H1 (cell line): ENCODE measurements at regions not wholly inside any gene's neighbourhood (a gene's known extent, or its start where the extent isn't known, plus 50 kb on each side); places are given as distances from the start of the nearest gene placed in this dataset.

Source experiments
- CTCF ChIA-PET: fragments of 300-600 bp; sonication (Branson Sonifier 250); formaldehyde crosslinking; loops from one replicate; lab custom pipeline; 2021; ENCODE audit not compliant: partially characterized antibody; lab: Charles Lee
- POLR2A ChIA-PET: fragments of 300-600 bp; sonication (Branson Sonifier 250); formaldehyde crosslinking; loops from one replicate; lab custom pipeline; 2021; ENCODE audit warnings: inconsistent platforms; ENCODE audit not compliant: partially characterized antibody; lab: Charles Lee
- DNase-seq, 2 experiments: peaks; one replicate each; pipeline versions ENCODE4 v3.0.0 to v3.0.0-alpha.2; 2010 to 2022; ENCODE audit warnings: low spot score in 2 of 2, low read depth in 1 of 2, mixed read lengths in 1 of 2
- FAIRE-seq: peaks from 2 replicates; lab custom pipeline; 2011; peaks lifted over from hg19 to GRCh38; lab: Jason Lieb, UNC
- H2AFZ ChIP-seq: 2 replicates; pipeline ENCODE4 v1.8.1; 2012; ENCODE audit warnings: low read length, inconsistent platforms
- H2AK5ac ChIP-seq: 2 replicates; pipeline ENCODE4 v1.6.1; 2013; ENCODE audit warnings: low read depth, low read length
- H2BK120ac ChIP-seq: replicated peaks from 2 replicates; pipeline ENCODE3; 2013; ENCODE audit warnings: low read depth, low read length, inconsistent platforms
- H2BK12ac ChIP-seq: 2 replicates; pipeline ENCODE4 v1.6.1; 2013; ENCODE audit warnings: low read depth, low read length
- H2BK15ac ChIP-seq: 2 replicates; pipeline ENCODE4 v1.6.1; 2013; ENCODE audit warnings: low read length
- H2BK20ac ChIP-seq: 2 replicates; pipeline ENCODE4 v1.6.1; 2013; ENCODE audit warnings: low read length
- H2BK5ac ChIP-seq: 2 replicates; pipeline ENCODE4 v1.6.1; 2013; ENCODE audit warnings: low read depth, low read length
- H3K14ac ChIP-seq: 2 replicates; pipeline ENCODE4 v1.6.1; 2013; ENCODE audit warnings: inconsistent platforms; ENCODE audit not compliant: insufficient read length
- H3K18ac ChIP-seq: 2 replicates; pipeline ENCODE4 v1.6.1; 2013; ENCODE audit warnings: low read length; ENCODE audit errors: extremely low read depth
- H3K23ac ChIP-seq: 2 replicates; pipeline ENCODE4 v1.6.1; 2013; ENCODE audit warnings: inconsistent platforms; ENCODE audit not compliant: insufficient read length
- H3K23me2 ChIP-seq: 2 replicates; pipeline ENCODE4 v1.6.1; 2013; ENCODE audit warnings: low read depth, low read length
- H3K27ac ChIP-seq: 2 replicates; pipeline ENCODE4 v1.6.1; 2011; ENCODE audit warnings: low read depth, low read length, inconsistent platforms
- H3K27me3 ChIP-seq, 4 experiments: replicated peaks in 1 of 4; 1 replicate in 1 of 4; 2 replicates in 3 of 4; pipeline versions ENCODE4 v1.6.1 to v1.8.1; 2011 to 2013; ENCODE audit warnings: low read length in 3 of 4, mild to moderate bottlenecking in 3 of 4, inconsistent platforms in 2 of 4, mixed read lengths in 2 of 4, moderate library complexity in 1 of 4; ENCODE audit not compliant: control insufficient read depth in 3 of 4, insufficient read depth in 3 of 4; ENCODE audit errors: extremely low read depth in 1 of 4
- H3K36me3 ChIP-seq, 4 experiments: 2 replicates each; pipeline versions ENCODE4 v1.6.1 to v1.8.1; 2011 to 2013; ENCODE audit warnings: mild to moderate bottlenecking in 4 of 4, low read length in 3 of 4, moderate library complexity in 2 of 4, control low read depth in 1 of 4, inconsistent platforms in 1 of 4; ENCODE audit not compliant: insufficient read depth in 4 of 4, control insufficient read depth in 2 of 4
- H3K4ac ChIP-seq: replicated peaks from 2 replicates; pipeline ENCODE3; 2013; ENCODE audit warnings: low read length, low read depth, mixed read lengths, inconsistent platforms; ENCODE audit not compliant: insufficient read length
- H3K4me1 ChIP-seq, 4 experiments: replicated peaks in 1 of 4; 1 replicate in 1 of 4; 2 replicates in 3 of 4; pipeline versions ENCODE4 v1.6.1 to v1.8.1; 2011 to 2013; ENCODE audit warnings: low read length in 3 of 4, inconsistent platforms in 2 of 4, mixed read lengths in 1 of 4; ENCODE audit not compliant: insufficient read depth in 4 of 4, control insufficient read depth in 3 of 4
- H3K4me2 ChIP-seq, 2 experiments: 2 replicates each; pipeline versions ENCODE4 v1.6.1 to v1.8.1; 2011 to 2013; ENCODE audit warnings: low read depth in 2 of 2, low read length in 2 of 2, control low read depth in 1 of 2, inconsistent platforms in 1 of 2, mild to moderate bottlenecking in 1 of 2; ENCODE audit not compliant: insufficient read depth in 1 of 2
- H3K4me3 ChIP-seq, 4 experiments: fragments of 200-600, 300-600 bp in 1 of 4; sonication (generic), shearing (Covaris generic), sonication (Bioruptor Twin) in 1 of 4; 2 replicates each; pipeline versions ENCODE4 v1.5.1 to v1.8.1; 2011 to 2016; ENCODE audit warnings: low read length in 4 of 4, low read depth in 3 of 4, control low read depth in 2 of 4, inconsistent platforms in 2 of 4, mild to moderate bottlenecking in 2 of 4, mixed read lengths in 1 of 4, moderate library complexity in 1 of 4; ENCODE audit not compliant: insufficient read depth in 2 of 4; ENCODE audit errors: extremely low read depth in 1 of 4
- H3K56ac ChIP-seq: replicated peaks from 2 replicates; pipeline ENCODE3; 2013; ENCODE audit warnings: low read depth, mild to moderate bottlenecking, mixed read lengths, low read length, inconsistent platforms; ENCODE audit not compliant: insufficient read length
- H3K79me1 ChIP-seq: 2 replicates; pipeline ENCODE4 v1.6.1; 2013; ENCODE audit warnings: low read depth, low read length, control low read depth
- H3K79me2 ChIP-seq, 2 experiments: 2 replicates each; pipeline versions ENCODE4 v1.6.1 to v1.8.1; 2012 to 2013; ENCODE audit warnings: low read length in 2 of 2, mild to moderate bottlenecking in 2 of 2, inconsistent platforms in 1 of 2; ENCODE audit not compliant: insufficient read depth in 2 of 2, control insufficient read depth in 1 of 2
- H3K9ac ChIP-seq, 4 experiments: replicated peaks in 1 of 4; 1 replicate in 1 of 4; 2 replicates in 3 of 4; pipeline versions ENCODE4 v1.6.1 to v1.8.1; 2011 to 2013; ENCODE audit warnings: low read depth in 3 of 4, low read length in 3 of 4, control low read depth in 2 of 4, mild to moderate bottlenecking in 2 of 4, moderate library complexity in 2 of 4, inconsistent platforms in 1 of 4; ENCODE audit errors: extremely low read depth in 1 of 4
- H3K9me3 ChIP-seq, 2 experiments: 2 replicates each; pipeline versions ENCODE4 v1.6.1 to v1.8.1; 2012 to 2013; ENCODE audit warnings: mild to moderate bottlenecking in 2 of 2, moderate library complexity in 2 of 2, control low read depth in 1 of 2, inconsistent platforms in 1 of 2, low read depth in 1 of 2, low read length in 1 of 2, mixed read lengths in 1 of 2; ENCODE audit not compliant: insufficient read depth in 2 of 2
- H4K20me1 ChIP-seq, 2 experiments: replicated peaks in 1 of 2; 2 replicates each; pipeline versions ENCODE3 to v1.8.1; 2011 to 2013; ENCODE audit warnings: inconsistent platforms in 2 of 2, low read length in 2 of 2, mild to moderate bottlenecking in 1 of 2; ENCODE audit not compliant: insufficient read depth in 2 of 2, control insufficient read depth in 1 of 2
- H4K5ac ChIP-seq: 2 replicates; pipeline ENCODE4 v1.6.1; 2013; ENCODE audit warnings: low read length, low read depth, mixed read lengths, inconsistent platforms; ENCODE audit not compliant: insufficient read length
- H4K8ac ChIP-seq: 2 replicates; pipeline ENCODE4 v1.8.0; 2013; ENCODE audit warnings: mild to moderate bottlenecking, moderate library complexity, low read length, inconsistent platforms; ENCODE audit not compliant: insufficient read depth; ENCODE audit errors: extremely low read depth
- H4K91ac ChIP-seq: replicated peaks from 2 replicates; pipeline ENCODE3; 2013; ENCODE audit warnings: low read length, mixed read lengths, inconsistent platforms; ENCODE audit not compliant: insufficient read length
- BACH1 ChIP-seq: IDR thresholded peaks from 2 replicates; pipeline ENCODE4 v1.6.1; 2012; ENCODE audit warnings: low read length, improper control_type of control experiment
- BCL11A ChIP-seq, 2 experiments: IDR thresholded peaks; one replicate each; pipeline ENCODE4 v1.6.1; 2011; ENCODE audit warnings: low read depth in 2 of 2, low read length in 2 of 2, mild to moderate bottlenecking in 2 of 2
- CHD1 ChIP-seq: IDR thresholded peaks from 2 replicates; pipeline ENCODE4 v1.6.1; 2012; ENCODE audit warnings: low read depth, low read length, improper control_type of control experiment
- CHD2 ChIP-seq: IDR thresholded peaks from 2 replicates; pipeline ENCODE4 v1.6.1; 2012; ENCODE audit warnings: low read length, improper control_type of control experiment
- CREB1 ChIP-seq: IDR thresholded peaks from 2 replicates; pipeline ENCODE4 v1.6.1; 2012; ENCODE audit warnings: inconsistent platforms
- CTBP2 ChIP-seq: IDR thresholded peaks from 2 replicates; pipeline ENCODE4 v1.7.0; 2011; ENCODE audit warnings: borderline replicate concordance, mild to moderate bottlenecking, moderate library complexity, mixed read lengths, low read length; ENCODE audit not compliant: insufficient read depth, insufficient read length
- GTF2F1 ChIP-seq: IDR thresholded peaks from 2 replicates; pipeline ENCODE4 v1.6.1; 2012; ENCODE audit warnings: low read depth, low read length, improper control_type of control experiment, borderline replicate concordance
- RAD21 ChIP-seq, 2 experiments: IDR thresholded peaks in 1 of 2; conservative IDR thresholded peaks in 1 of 2; 2 replicates each; pipeline ENCODE4 v1.6.1; 2011; ENCODE audit warnings: low read depth in 2 of 2, low read length in 2 of 2, improper control_type of control experiment in 1 of 2, inconsistent platforms in 1 of 2, mild to moderate bottlenecking in 1 of 2, moderate library complexity in 1 of 2
- RBBP5 ChIP-seq: IDR thresholded peaks from 2 replicates; pipeline ENCODE4 v1.7.1; 2012; ENCODE audit warnings: low read depth, mild to moderate bottlenecking, inconsistent platforms, low read length, moderate library complexity, borderline replicate concordance
- RNF2 ChIP-seq: fragments of 200-900, 300-1000 bp; sonication (generic); IDR thresholded peaks from 2 replicates; pipeline ENCODE4 v1.7.1; 2016; ENCODE audit warnings: borderline replicate concordance, low read depth, mild to moderate bottlenecking, antibody characterized with exemption, low read length; ENCODE audit not compliant: poor library complexity, severe bottlenecking; ENCODE audit errors: missing control alignments
- SAP30 ChIP-seq: fragments of 300-600 bp; sonication (generic); IDR thresholded peaks from 2 replicates; pipeline ENCODE4 v1.7.1; 2012; ENCODE audit warnings: low read length, moderate library complexity, mild to moderate bottlenecking, inconsistent platforms; ENCODE audit not compliant: insufficient read depth, insufficient replicate concordance
- TBP ChIP-seq: IDR thresholded peaks from 2 replicates; pipeline ENCODE4 v1.6.1; 2011; ENCODE audit warnings: low read depth, low read length, improper control_type of control experiment
- WGBS, 2 experiments: shearing (Covaris generic) in 1 of 2; methylation state at CpG; one replicate each; pipeline versions ENCODE4 v1.1.6 to v1.1.7; 2013 to 2015; ENCODE audit warnings: low lambda C conversion rate in 2 of 2, mixed read lengths in 2 of 2, inconsistent platforms in 1 of 2, low coverage in 1 of 2, missing lambda C conversion rate in 1 of 2; ENCODE audit not compliant: insufficient replicate concordance in 2 of 2, insufficient coverage in 1 of 2, insufficient read length in 1 of 2; ENCODE audit errors: extremely low coverage in 1 of 2, missing lambda C conversion rate in 1 of 2; 5-methylcytosine and 5-hydroxymethylcytosine counted together

- H3K4me2 ChIP-seq = no peak overlapping the region
- DNase-seq (no peak), FAIRE-seq (no peak)
- no peak overlapping the region for H2BK15ac ChIP-seq
- no peaks in the 10 kb centered on the region for H3K27me3 ChIP-seq
- WGBS, 2 experiments = 90% methylated on average over 11 of the region's 11 CpGs; no CpG with 5 or more reads in 1 of the 2 experiments
- no peak overlapping the region for H3K4ac ChIP-seq
- no peak overlapping the region for H4K5ac ChIP-seq
- no peaks in the 10 kb centered on the region for H3K79me1 ChIP-seq
- no peak overlapping the region for H3K56ac ChIP-seq
- no peak overlapping the region for H2BK12ac ChIP-seq
- H3K9ac ChIP-seq = no peak overlapping the region
- H3K14ac ChIP-seq = no peak overlapping the region
- no peak overlapping the region for H3K18ac ChIP-seq
- H4K8ac ChIP-seq = no peak overlapping the region
- CTCF ChIA-PET = interaction anchor here (1.8 kb wide), 1 partner anchor 21 kb away, joined by 6 read pairs; no protein-coding TSS in a partner anchor
- no peak overlapping the region for H3K4me3 ChIP-seq
- H3K9me3 ChIP-seq = no peaks in the 10 kb centered on the region
- no peak overlapping the region for H3K23ac ChIP-seq
- POLR2A ChIA-PET = interaction anchor here (0.7 kb wide), 1 partner anchor 354 kb away, joined by 3 read pairs; no protein-coding TSS in a partner anchor
- H3K4me1 ChIP-seq = no peaks in the 10 kb centered on the region
- H2BK20ac ChIP-seq = no peak overlapping the region
- no peaks in the 10 kb centered on the region for H4K20me1 ChIP-seq
- H3K23me2 ChIP-seq = no peaks in the 10 kb centered on the region
- no peak overlapping the region for H4K91ac ChIP-seq
- no peak overlapping the region for H2AFZ ChIP-seq
- H3K27ac ChIP-seq = no peak overlapping the region
- no peaks in the 10 kb centered on the region for H3K36me3 ChIP-seq
- no peaks in the 10 kb centered on the region for H3K79me2 ChIP-seq
- H2BK5ac ChIP-seq = no peak overlapping the region
- no peak overlapping the region for H2BK120ac ChIP-seq
- H2AK5ac ChIP-seq = no peak overlapping the region
- TF ChIP-seq RAD21 (IDR thresholded peaks at IDR 0.05 in 1 of 2, conservative IDR thresholded peaks at IDR 0.05 in 1 of 2; ENCODE audit: low read depth in 2 of 2, low read length in 2 of 2) (no peak), RNF2 (no peak), TBP (no peak), SAP30 (no peak), BCL11A (IDR thresholded peaks at IDR 0.05; ENCODE audit: low read depth in 2 of 2, low read length in 2 of 2) (no peak), CHD1 (no peak), CTBP2 (no peak), BACH1 (no peak), GTF2F1 (no peak), CREB1 (no peak), RBBP5 (no peak), CHD2 (no peak)
Measured at GRCh38 chr11:96447208-96448110, 57.6 kb downstream of the JRKL start.
